ENCODE measurements at regions not wholly inside any gene's neighbourhood (a gene's known extent, or its start where the extent isn't known, plus 50 kb on each side); places are given as distances from the start of the nearest gene placed in this dataset.

DNA sequence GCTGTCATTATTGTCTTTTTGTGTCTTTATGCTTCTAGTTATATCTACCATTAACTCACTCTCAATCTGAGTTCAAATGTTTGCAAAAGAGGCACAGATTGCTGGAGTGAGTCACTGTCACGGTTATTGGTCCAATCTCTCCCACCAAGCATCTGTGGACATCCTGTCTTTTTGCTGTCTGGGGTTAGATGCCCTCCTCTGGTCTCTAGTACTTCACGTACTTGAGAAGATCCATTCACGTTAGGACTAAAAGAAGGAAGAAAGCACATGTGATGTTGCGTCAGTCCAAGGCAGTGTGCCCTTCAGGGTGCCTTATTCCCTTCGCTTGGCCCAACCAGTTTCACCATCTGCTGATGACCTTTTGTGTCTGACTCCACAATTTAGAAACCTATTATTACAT lies 72.3 kb upstream of the STXBP6 start:
- CTCF ChIA-PET, result no interaction called here
- H3K9ac ChIP-seq (ENCODE audit: low read length), result no peak overlapping the region
- TF ChIP-seq EZH2phosphoT487 (IDR thresholded peaks at IDR 0.05; ENCODE audit: borderline replicate concordance, low read length) (no peak), EZH2 (IDR thresholded peaks at IDR 0.05; ENCODE audit: low read length, unreplicated experiment) (no peak)
- TF ChIP-seq, protein P1, sequence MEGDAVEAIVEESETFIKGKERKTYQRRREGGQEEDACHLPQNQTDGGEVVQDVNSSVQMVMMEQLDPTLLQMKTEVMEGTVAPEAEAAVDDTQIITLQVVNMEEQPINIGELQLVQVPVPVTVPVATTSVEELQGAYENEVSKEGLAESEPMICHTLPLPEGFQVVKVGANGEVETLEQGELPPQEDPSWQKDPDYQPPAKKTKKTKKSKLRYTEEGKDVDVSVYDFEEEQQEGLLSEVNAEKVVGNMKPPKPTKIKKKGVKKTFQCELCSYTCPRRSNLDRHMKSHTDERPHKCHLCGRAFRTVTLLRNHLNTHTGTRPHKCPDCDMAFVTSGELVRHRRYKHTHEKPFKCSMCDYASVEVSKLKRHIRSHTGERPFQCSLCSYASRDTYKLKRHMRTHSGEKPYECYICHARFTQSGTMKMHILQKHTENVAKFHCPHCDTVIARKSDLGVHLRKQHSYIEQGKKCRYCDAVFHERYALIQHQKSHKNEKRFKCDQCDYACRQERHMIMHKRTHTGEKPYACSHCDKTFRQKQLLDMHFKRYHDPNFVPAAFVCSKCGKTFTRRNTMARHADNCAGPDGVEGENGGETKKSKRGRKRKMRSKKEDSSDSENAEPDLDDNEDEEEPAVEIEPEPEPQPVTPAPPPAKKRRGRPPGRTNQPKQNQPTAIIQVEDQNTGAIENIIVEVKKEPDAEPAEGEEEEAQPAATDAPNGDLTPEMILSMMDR (conservative IDR thresholded peaks at IDR 0.05; ENCODE audit: low read depth, low read length), result no peak
- POLR2A ChIA-PET (ENCODE audit: unreplicated experiment), result no interaction called here
- no peak overlapping the region for H2AFZ ChIP-seq (ENCODE audit: low read length)
- H3K4me2 ChIP-seq (ENCODE audit: low read length), result no peak overlapping the region
- ATAC-seq (no peak), DNase-seq (no peak)
- 0 out of 2 replicates have a peak, but pooled peaks cover 4% of the 10 kb centered on the region for H3K9me3 ChIP-seq (ENCODE audit: low read length)
- no peaks in the 10 kb centered on the region for H3K27me3 ChIP-seq (ENCODE audit: low read length)
- H4K20me1 ChIP-seq (ENCODE audit: low read length), result no peaks in the 10 kb centered on the region
- H3K9me2 ChIP-seq (replicated peaks; ENCODE audit: low read length), result no peaks in the 10 kb centered on the region
- H3F3A ChIP-seq (ENCODE audit: low read length, unreplicated experiment), result no peaks in the 10 kb centered on the region
- no TSS peak for BruUV-seq (replicated peaks)
- H3K4me1 ChIP-seq (ENCODE audit: insufficient read depth, low read length), result no peaks in the 10 kb centered on the region
- H3K27ac ChIP-seq (ENCODE audit: low read length), result no peak overlapping the region
- H3K36me3 ChIP-seq (ENCODE audit: low read depth, low read length), result no peaks in the 10 kb centered on the region
- intact Hi-C loops (cut with micrococcal nuclease), result no loop called here
- no peak overlapping the region for H3K4me3 ChIP-seq (ENCODE audit: low read length)
- no peaks in the 10 kb centered on the region for H3K79me2 ChIP-seq (ENCODE audit: low read length)

DNA sequence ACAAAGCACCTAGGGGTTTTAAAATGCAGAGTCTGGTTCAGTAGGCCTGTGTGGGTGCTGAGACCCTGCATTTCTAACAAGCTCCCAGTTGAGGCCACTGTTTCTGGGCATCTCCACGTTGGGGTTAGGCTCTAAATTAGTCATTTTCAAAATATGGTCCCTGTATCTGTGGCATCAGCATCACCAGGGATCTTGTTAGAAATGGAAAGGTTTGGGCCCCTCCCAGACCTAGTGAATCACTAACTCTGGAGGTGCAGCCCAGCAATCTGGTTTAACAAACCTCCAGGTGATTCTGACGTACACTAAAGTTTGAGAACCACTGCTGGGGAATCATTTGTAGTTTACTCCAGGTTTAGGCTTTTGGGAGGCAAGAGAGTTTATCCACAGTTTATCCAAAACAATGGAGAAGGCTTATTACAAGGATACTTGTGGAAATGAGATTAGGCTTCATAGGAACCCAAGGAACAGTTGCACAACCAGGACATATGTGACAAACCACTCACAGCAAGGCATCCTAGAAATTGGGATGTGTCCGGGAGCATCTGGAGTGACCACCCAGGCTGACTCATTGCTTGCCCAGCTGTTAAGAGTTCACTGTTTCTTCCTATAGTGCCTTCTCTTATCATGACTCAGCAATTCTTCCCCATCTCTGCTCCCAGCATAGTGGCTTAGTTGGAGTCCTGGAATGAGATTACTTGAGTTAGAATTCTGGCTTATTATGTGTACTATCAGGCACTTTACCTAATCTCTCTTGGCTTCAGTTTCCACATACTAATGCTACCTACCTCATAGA lies 71.6 kb upstream of the STXBP6 start:
- no peak overlapping the region for H3K9ac ChIP-seq (ENCODE audit: low read length)
- no peak overlapping the region for H2AFZ ChIP-seq (ENCODE audit: low read length)
- TF ChIP-seq EZH2 (IDR thresholded peaks at IDR 0.05; ENCODE audit: low read length, unreplicated experiment), result no peak
- TF ChIP-seq, protein P1 (conservative IDR thresholded peaks at IDR 0.05; ENCODE audit: low read depth, low read length), result no peak
- no peak for TF ChIP-seq EZH2phosphoT487 (IDR thresholded peaks at IDR 0.05; ENCODE audit: borderline replicate concordance, low read length)
- 0 out of 2 replicates have a peak, but pooled peaks cover 9% of the 10 kb centered on the region for H3K9me3 ChIP-seq (ENCODE audit: low read length)
- ChIA-PET POLR2A (ENCODE audit: unreplicated experiment) (no interaction called here), CTCF (no interaction called here)
- H4K20me1 ChIP-seq (ENCODE audit: low read length), result no peaks in the 10 kb centered on the region
- H3K27me3 ChIP-seq (ENCODE audit: low read length), result no peaks in the 10 kb centered on the region
- H3K79me2 ChIP-seq (ENCODE audit: low read length), result no peaks in the 10 kb centered on the region
- no peak for ATAC-seq
- no peaks in the 10 kb centered on the region for H3F3A ChIP-seq (ENCODE audit: low read length, unreplicated experiment)
- no peak overlapping the region for H3K4me2 ChIP-seq (ENCODE audit: low read length)
- intact Hi-C loops (cut with micrococcal nuclease), result no loop called here
- no peaks in the 10 kb centered on the region for H3K9me2 ChIP-seq (replicated peaks; ENCODE audit: low read length)
- H3K4me1 ChIP-seq (ENCODE audit: insufficient read depth, low read length), result no peaks in the 10 kb centered on the region
- no peaks in the 10 kb centered on the region for H3K36me3 ChIP-seq (ENCODE audit: low read depth, low read length)
- no peak for DNase-seq
- BruUV-seq (replicated peaks), result no TSS peak
- no peak overlapping the region for H3K27ac ChIP-seq (ENCODE audit: low read length)
- no peak overlapping the region for H3K4me3 ChIP-seq (ENCODE audit: low read length)

DNA sequence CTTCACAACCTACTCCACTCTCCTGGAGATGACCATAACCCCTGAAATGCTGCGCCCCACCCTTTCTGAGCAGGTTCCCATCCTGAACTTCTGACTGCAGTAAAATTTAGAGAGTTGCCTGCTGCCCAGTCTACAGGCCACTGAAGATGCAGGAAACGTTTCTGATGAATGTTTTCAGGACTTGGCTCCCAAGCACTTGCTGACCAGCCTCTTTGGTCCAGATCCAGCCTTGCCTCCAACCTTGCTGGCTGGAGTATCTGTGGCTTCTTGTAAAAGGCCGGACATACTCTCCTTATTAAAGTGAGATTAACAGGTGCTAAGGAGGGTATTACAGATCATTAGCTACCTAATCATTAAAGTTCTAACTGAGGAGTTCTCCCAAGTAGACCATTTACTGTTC lies 70.3 kb upstream of the STXBP6 start:
- H3K4me2 ChIP-seq (ENCODE audit: low read length), result no peak overlapping the region
- no peak for ATAC-seq

More for the DNA sequence above, 70.3 kb upstream of the STXBP6 start:
- no peak for DNase-seq
- H2AFZ ChIP-seq (ENCODE audit: low read length), result no peak overlapping the region
- ChIA-PET POLR2A (ENCODE audit: unreplicated experiment) (no interaction called here), CTCF (no interaction called here)
- no peaks in the 10 kb centered on the region for H3K36me3 ChIP-seq (ENCODE audit: low read depth, low read length)
- intact Hi-C loops (cut with micrococcal nuclease), result no loop called here
- TF ChIP-seq EZH2phosphoT487 (IDR thresholded peaks at IDR 0.05; ENCODE audit: borderline replicate concordance, low read length) (no peak), EZH2 (IDR thresholded peaks at IDR 0.05; ENCODE audit: low read length, unreplicated experiment) (no peak)
- TF ChIP-seq, protein P1 (conservative IDR thresholded peaks at IDR 0.05; ENCODE audit: low read depth, low read length), result no peak
- H4K20me1 ChIP-seq (ENCODE audit: low read length), result no peaks in the 10 kb centered on the region
- H3K9ac ChIP-seq (ENCODE audit: low read length), result no peak overlapping the region
- H3K4me3 ChIP-seq (ENCODE audit: low read length), result no peak overlapping the region
- no peaks in the 10 kb centered on the region for H3K9me2 ChIP-seq (replicated peaks; ENCODE audit: low read length)
- no peak overlapping the region for H3K27ac ChIP-seq (ENCODE audit: low read length)
- no peaks in the 10 kb centered on the region for H3K27me3 ChIP-seq (ENCODE audit: low read length)
- no TSS peak for BruUV-seq (replicated peaks)
- H3F3A ChIP-seq (ENCODE audit: low read length, unreplicated experiment), result no peaks in the 10 kb centered on the region
- H3K79me2 ChIP-seq (ENCODE audit: low read length), result no peaks in the 10 kb centered on the region
- 0 out of 2 replicates have a peak, but pooled peaks cover 9% of the 10 kb centered on the region for H3K9me3 ChIP-seq (ENCODE audit: low read length)
- no peaks in the 10 kb centered on the region for H3K4me1 ChIP-seq (ENCODE audit: insufficient read depth, low read length)

Measured in PC-3 (cell line).